CD4-positive, alpha-beta T cell (primary cell): ENCODE measurements at regions not wholly inside any gene's neighbourhood (a gene's known extent, or its start where the extent isn't known, plus 50 kb on each side); places are given as distances from the start of the nearest gene placed in this dataset.

ENCODE experiments used
- ATAC-seq: fragments of 200-7000 bp; cut with Tn5 transposase; one replicate; pipeline ENCODE4 v1.10.0; 2022; ENCODE audit warnings: mild to moderate bottlenecking; ENCODE audit not compliant: poor library complexity
- CTCF ChIA-PET: fragments of 350-600 bp; sonication (Branson Sonifier 250); formaldehyde crosslinking; loops from one replicate; lab custom pipeline; 2021; ENCODE audit warnings: antibody characterized with exemption, inconsistent platforms; lab: Charles Lee
- POLR2A ChIA-PET: fragments of 350-600 bp; sonication (Branson Sonifier 250); formaldehyde crosslinking; loops from one replicate; lab custom pipeline; 2021; ENCODE audit warnings: antibody characterized with exemption, inconsistent platforms; lab: Charles Lee
- DNase-seq, 14 experiments: peaks; one replicate each; pipeline ENCODE4 v3.0.0-alpha.2; 2013 to 2020; ENCODE audit warnings: mixed read lengths in 2 of 14
- H3K27ac ChIP-seq, 2 donors: one replicate each; pipeline versions ENCODE4 v1.5.1 to v1.7.0; 2013; ENCODE audit warnings: low read length in 2 of 2, low read depth in 1 of 2, mild to moderate bottlenecking in 1 of 2
- H3K27me3 ChIP-seq, 2 experiments: 1 replicate in 1 of 2; 2 replicates in 1 of 2; pipeline versions ENCODE4 v1.6.1 to v1.7.0; 2013; ENCODE audit warnings: low read length in 2 of 2, control low read depth in 1 of 2, mild to moderate bottlenecking in 1 of 2, moderate library complexity in 1 of 2; ENCODE audit not compliant: insufficient read depth in 2 of 2, control insufficient read depth in 1 of 2
- H3K36me3 ChIP-seq: one replicate; pipeline ENCODE4 v1.6.1; 2013; ENCODE audit warnings: low read length, control low read depth; ENCODE audit not compliant: insufficient read depth
- H3K4me1 ChIP-seq: one replicate; pipeline ENCODE4 v1.6.1; 2013; ENCODE audit warnings: low read length, control low read depth; ENCODE audit not compliant: insufficient read depth
- H3K4me3 ChIP-seq: one replicate; pipeline ENCODE4 v1.5.1; 2013; ENCODE audit warnings: mild to moderate bottlenecking, low read length, moderate library complexity
- H3K9me3 ChIP-seq, 2 experiments: 1 replicate in 1 of 2; 2 replicates in 1 of 2; pipeline versions ENCODE4 v1.6.1 to v1.7.0; 2013; ENCODE audit warnings: low read length in 2 of 2, mild to moderate bottlenecking in 2 of 2, control low read depth in 1 of 2, moderate library complexity in 1 of 2; ENCODE audit not compliant: control insufficient read depth in 1 of 2, insufficient read depth in 1 of 2
- H3K27ac Mint-ChIP-seq: one replicate; pipeline ENCODE4 v1.8.0; 2020; ENCODE audit warnings: mixed read lengths
- H3K27me3 Mint-ChIP-seq: one replicate; pipeline ENCODE4 v1.8.0; 2021; ENCODE audit warnings: mixed read lengths
- H3K36me3 Mint-ChIP-seq: one replicate; pipeline ENCODE4 v1.8.0; 2021; ENCODE audit warnings: low read depth, mixed read lengths
- H3K4me1 Mint-ChIP-seq: one replicate; pipeline ENCODE4 v1.8.0; 2021; ENCODE audit warnings: low read depth, mixed read lengths
- H3K4me3 Mint-ChIP-seq: one replicate; pipeline ENCODE4 v1.8.0; 2020; ENCODE audit warnings: mild to moderate bottlenecking, mixed read lengths
- H3K9me3 Mint-ChIP-seq: one replicate; pipeline ENCODE4 v1.8.0; 2020; ENCODE audit warnings: mixed read lengths
- intact Hi-C, 2 experiments: fragments of 100-400 bp; cut with DNase I in 1 of 2; cut with micrococcal nuclease in 1 of 2; formaldehyde crosslinking; loops; one replicate each; pipeline versions ENCODE4 v1.15.1 to v1.9.0; 2023 to 2025; cut with DNase I, micrococcal nuclease
- TF ChIP-seq, protein P1 (sequence below): fragments of 200-600 bp; IDR thresholded peaks from one replicate; pipeline ENCODE4 v1.8.0; 2022; ENCODE audit warnings: antibody characterized with exemption, mild to moderate bottlenecking

DNA sequence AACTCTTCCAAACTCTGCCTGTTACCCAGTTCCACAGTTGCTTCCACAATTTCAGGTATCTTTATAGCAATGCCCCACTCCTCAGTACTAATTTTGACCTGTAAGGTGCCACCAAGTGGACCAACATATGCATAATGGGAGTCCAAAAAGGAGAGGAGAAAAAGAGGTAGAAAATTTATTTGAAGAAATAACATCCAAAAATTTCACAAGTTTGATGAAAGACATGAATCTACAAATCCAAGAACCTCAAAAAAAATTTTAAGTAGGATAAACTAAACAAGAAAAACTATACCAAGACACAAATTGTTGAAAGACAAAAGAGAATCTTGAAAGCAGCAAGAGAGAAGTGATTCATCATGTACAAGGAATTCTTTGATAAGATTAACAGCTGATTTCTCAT, 79.8 kb downstream of the BARX1 start:
- no peak for ATAC-seq
- TF ChIP-seq, protein P1, sequence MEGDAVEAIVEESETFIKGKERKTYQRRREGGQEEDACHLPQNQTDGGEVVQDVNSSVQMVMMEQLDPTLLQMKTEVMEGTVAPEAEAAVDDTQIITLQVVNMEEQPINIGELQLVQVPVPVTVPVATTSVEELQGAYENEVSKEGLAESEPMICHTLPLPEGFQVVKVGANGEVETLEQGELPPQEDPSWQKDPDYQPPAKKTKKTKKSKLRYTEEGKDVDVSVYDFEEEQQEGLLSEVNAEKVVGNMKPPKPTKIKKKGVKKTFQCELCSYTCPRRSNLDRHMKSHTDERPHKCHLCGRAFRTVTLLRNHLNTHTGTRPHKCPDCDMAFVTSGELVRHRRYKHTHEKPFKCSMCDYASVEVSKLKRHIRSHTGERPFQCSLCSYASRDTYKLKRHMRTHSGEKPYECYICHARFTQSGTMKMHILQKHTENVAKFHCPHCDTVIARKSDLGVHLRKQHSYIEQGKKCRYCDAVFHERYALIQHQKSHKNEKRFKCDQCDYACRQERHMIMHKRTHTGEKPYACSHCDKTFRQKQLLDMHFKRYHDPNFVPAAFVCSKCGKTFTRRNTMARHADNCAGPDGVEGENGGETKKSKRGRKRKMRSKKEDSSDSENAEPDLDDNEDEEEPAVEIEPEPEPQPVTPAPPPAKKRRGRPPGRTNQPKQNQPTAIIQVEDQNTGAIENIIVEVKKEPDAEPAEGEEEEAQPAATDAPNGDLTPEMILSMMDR, result no peak

GRCh38 chr9:93874242-93874641, 80.9 kb downstream of the BARX1 start:
- peaks cover 0 to 3% of the 10 kb centered on the region in 2 experiments for H3K27me3 ChIP-seq
- intact Hi-C loops, result no loop called here
- no peaks in the 10 kb centered on the region for H3K4me1 Mint-ChIP-seq
- H3K9me3 ChIP-seq, result peaks cover 22% of the 10 kb centered on the region in 2 experiments
- DNase-seq (no peak), ATAC-seq (no peak)
- H3K4me1 ChIP-seq, result no peaks in the 10 kb centered on the region
- CTCF ChIA-PET, result no interaction called here
- POLR2A ChIA-PET, result no interaction called here
- H3K36me3 ChIP-seq, result no peaks in the 10 kb centered on the region
- TF ChIP-seq, protein P1, result no peak
- H3K9me3 Mint-ChIP-seq, result peaks cover 11% of the 10 kb centered on the region
- no peak overlapping the region for H3K27ac Mint-ChIP-seq
- no peak overlapping the region for H3K4me3 Mint-ChIP-seq
- peaks cover 12% of the 10 kb centered on the region for H3K27me3 Mint-ChIP-seq
- H3K27ac ChIP-seq, result no peak overlapping the region
- no peak overlapping the region for H3K4me3 ChIP-seq
- no peaks in the 10 kb centered on the region for H3K36me3 Mint-ChIP-seq

More for the DNA sequence above, 79.8 kb downstream of the BARX1 start:
- Mint-ChIP-seq H3K27me3 (peaks cover 8% of the 10 kb centered on the region), H3K4me1 (no peaks in the 10 kb centered on the region), H3K27ac (no peak overlapping the region), H3K4me3 (no peak overlapping the region), H3K9me3 (peaks cover 11% of the 10 kb centered on the region), H3K36me3 (no peaks in the 10 kb centered on the region)
- ChIA-PET CTCF (no interaction called here), POLR2A (no interaction called here)
- Histone ChIP-seq H3K36me3 (no peaks in the 10 kb centered on the region), H3K27ac (no peak overlapping the region), H3K4me3 (no peak overlapping the region), H3K9me3 (peaks cover 17 to 22% of the 10 kb centered on the region in 2 experiments), H3K4me1 (no peaks in the 10 kb centered on the region), H3K27me3 (peaks cover 0 to 3% of the 10 kb centered on the region in 2 experiments)
- intact Hi-C loops, result no loop called here
- no peak for DNase-seq

GRCh38 chr9:93871286-93871685, 83.9 kb downstream of the BARX1 start:
- DNase-seq, result no peak
- TF ChIP-seq, protein P1, result no peak
- H3K4me1 ChIP-seq, result no peaks in the 10 kb centered on the region
- H3K4me3 Mint-ChIP-seq, result no peak overlapping the region
- H3K9me3 ChIP-seq, result peaks cover 22% of the 10 kb centered on the region in 2 experiments
- ChIA-PET CTCF (no interaction called here), POLR2A (no interaction called here)
- H3K9me3 Mint-ChIP-seq, result peaks cover 9% of the 10 kb centered on the region
- no peaks in the 10 kb centered on the region for H3K36me3 ChIP-seq
- no peaks in the 10 kb centered on the region for H3K36me3 Mint-ChIP-seq
- H3K27me3 ChIP-seq, result peaks cover 0 to 3% of the 10 kb centered on the region in 2 experiments
- no peak overlapping the region for H3K27ac ChIP-seq
- H3K27me3 Mint-ChIP-seq, result peaks cover 22% of the 10 kb centered on the region
- no peaks in the 10 kb centered on the region for H3K4me1 Mint-ChIP-seq
- intact Hi-C loops, result no loop called here
- H3K27ac Mint-ChIP-seq, result no peak overlapping the region
- no peak for ATAC-seq
- no peak overlapping the region for H3K4me3 ChIP-seq
